Vagina (tissue), 2 donors: ENCODE measurements at regions not wholly inside any gene's neighbourhood (a gene's known extent, or its start where the extent isn't known, plus 50 kb on each side); places are given as distances from the start of the nearest gene placed in this dataset.

Experiments used
- CTCF ChIP-seq, 3 experiments: fragments of 450-650 bp in 2 of 3; fragments of 200-600 bp in 1 of 3; sonication (generic) in 1 of 3; IDR thresholded peaks; one replicate each; pipeline ENCODE4 v1.5.1; 2017 to 2019; ENCODE audit warnings: antibody characterized with exemption in 3 of 3, mild to moderate bottlenecking in 2 of 3, moderate library complexity in 2 of 3
- POLR2A ChIP-seq, 2 donors: fragments of 450-650 bp; IDR thresholded peaks; one replicate each; pipeline ENCODE4 v1.6.1; 2017; ENCODE audit warnings: antibody characterized with exemption in 2 of 2, mild to moderate bottlenecking in 2 of 2, moderate library complexity in 2 of 2
- POLR2AphosphoS5 ChIP-seq, 2 donors: sonication (generic); formaldehyde crosslinking; IDR thresholded peaks; one replicate each; pipeline ENCODE4 v1.9.0; 2017; ENCODE audit warnings: antibody characterized with exemption in 2 of 2, mild to moderate bottlenecking in 2 of 2, low read depth in 1 of 2; ENCODE audit not compliant: insufficient read depth in 1 of 2

- no peak for TF ChIP-seq POLR2A (IDR thresholded peaks at IDR 0.05)
- no peak for TF ChIP-seq CTCF (IDR thresholded peaks at IDR 0.05)
- TF ChIP-seq POLR2AphosphoS5 (IDR thresholded peaks at IDR 0.05; ENCODE audit: insufficient read depth in 1 of 2, low read depth in 1 of 2) = no peak
These were observed 195.8 kb downstream of the HAO1 start for GRCh38 chr20:7744411-7744810.
